Heart right ventricle (tissue), 16 donors: ENCODE measurements at regions not wholly inside any gene's neighbourhood (a gene's known extent, or its start where the extent isn't known, plus 50 kb on each side); places are given as distances from the start of the nearest gene placed in this dataset.

ENCODE experiments used
- ATAC-seq, 8 donors: fragments of 200-7000 bp; cut with Tn5 transposase; one replicate each; pipeline ENCODE4 v1.9.1; 2020; ENCODE audit warnings: mild to moderate bottlenecking in 8 of 8, moderate library complexity in 8 of 8, moderate number of reproducible peaks in 1 of 8
- DNase-seq, 2 donors: peaks; one replicate each; pipeline ENCODE4 v3.0.0-alpha.2; 2020
- H3K27ac ChIP-seq, 10 donors: fragments of 200-600 bp; sonication (generic) in 2 of 10; one replicate each; pipeline versions ENCODE4 v1.5.0 to v1.8.0; 2020 to 2022; ENCODE audit warnings: mild to moderate bottlenecking in 3 of 10
- H3K27me3 ChIP-seq, 7 donors: fragments of 200-600 bp; one replicate each; pipeline ENCODE4 v1.8.0; 2021 to 2022; ENCODE audit warnings: mild to moderate bottlenecking in 2 of 7
- H3K36me3 ChIP-seq, 9 donors: fragments of 200-600 bp; sonication (generic) in 1 of 9; one replicate each; pipeline versions ENCODE4 v1.5.0 to v1.8.0; 2020 to 2022; ENCODE audit warnings: mild to moderate bottlenecking in 2 of 9
- H3K4me1 ChIP-seq, 9 donors: fragments of 200-600 bp; sonication (generic) in 1 of 9; one replicate each; pipeline versions ENCODE4 v1.5.0 to v1.8.0; 2020 to 2022; ENCODE audit warnings: mild to moderate bottlenecking in 4 of 9
- H3K4me3 ChIP-seq, 10 donors: fragments of 200-600 bp; sonication (generic) in 2 of 10; one replicate each; pipeline versions ENCODE4 v1.5.0 to v1.8.0; 2020 to 2022; ENCODE audit warnings: mild to moderate bottlenecking in 7 of 10, moderate library complexity in 2 of 10
- H3K9me3 ChIP-seq, 11 donors: fragments of 200-600 bp in 10 of 11; sonication (generic) in 2 of 11; one replicate each; pipeline versions ENCODE4 v1.5.0 to v1.8.0; 2013 to 2022; ENCODE audit warnings: mild to moderate bottlenecking in 2 of 11, control low read depth in 1 of 11, moderate library complexity in 1 of 11
- WGBS, 2 donors: extraction: QIAGEN DNeasy Blood & Tissue Kit; methylation state at CpG; one replicate each; pipeline ENCODE4 v1.1.7; 2013; ENCODE audit warnings: inconsistent platforms in 1 of 2; 5-methylcytosine and 5-hydroxymethylcytosine counted together
- intact Hi-C, 10 donors: fragments of 100-400 bp; cut with DNase I; formaldehyde crosslinking; loops; one replicate each; pipeline versions ENCODE4 v1.11.1 to v1.14.2; 2022
- TF ChIP-seq, protein P1 (sequence below), 9 donors: fragments of 200-600 bp; sonication (generic) in 2 of 9; IDR thresholded peaks; one replicate each; pipeline versions ENCODE4 v1.5.0 to v1.8.0; 2021 to 2022; ENCODE audit warnings: antibody characterized with exemption in 9 of 9, mild to moderate bottlenecking in 5 of 9, moderate library complexity in 1 of 9
- donor health status: Arrhythmogenic right ventricular cardiomyopathy.
- donor health status: ischemic (EF 13 %, LVEDD 7.1; RV severe dilation, severe dysfunction).
- donor health status: healthy with polysubstance abuse.
- donor health status: DM: no; HTN: yes; CAD: no.
- donor health status: DM: no; HTN: no; CAD: no.
- donor health status: ischemic (EF 25% LVEDD 6.9; RV normal size, moderate dysfunction).
- donor health status: ischemic (EF 25% LVEDD 5.7; RV mildly dilated, moderate dysfunction).
- donor health status: healthy.
- donor health status: DM: yes; HTN: yes; CAD: no.
- donor health status: Ischemic cardiomyopathy.
- donor health status: ischemic (EF 35%, LVEDD 5.7; RV mildly dilated, moderate dysfunction).
- donor health status: nonischemic (EF 11% LVEDD 7.7; RV severe dilation, severe dysfunction).
- donor health status: DM: yes; HTN: yes; CAD: no.
- donor health status: PGD.
- donor health status: ischemic (EF 29% LVEDD 5.4; RV normal size, mild dysfunction).
- donor health status: nonischemic (EF 23%, LVEDD 6.1; RV moderate dilation, normal function).

DNA sequence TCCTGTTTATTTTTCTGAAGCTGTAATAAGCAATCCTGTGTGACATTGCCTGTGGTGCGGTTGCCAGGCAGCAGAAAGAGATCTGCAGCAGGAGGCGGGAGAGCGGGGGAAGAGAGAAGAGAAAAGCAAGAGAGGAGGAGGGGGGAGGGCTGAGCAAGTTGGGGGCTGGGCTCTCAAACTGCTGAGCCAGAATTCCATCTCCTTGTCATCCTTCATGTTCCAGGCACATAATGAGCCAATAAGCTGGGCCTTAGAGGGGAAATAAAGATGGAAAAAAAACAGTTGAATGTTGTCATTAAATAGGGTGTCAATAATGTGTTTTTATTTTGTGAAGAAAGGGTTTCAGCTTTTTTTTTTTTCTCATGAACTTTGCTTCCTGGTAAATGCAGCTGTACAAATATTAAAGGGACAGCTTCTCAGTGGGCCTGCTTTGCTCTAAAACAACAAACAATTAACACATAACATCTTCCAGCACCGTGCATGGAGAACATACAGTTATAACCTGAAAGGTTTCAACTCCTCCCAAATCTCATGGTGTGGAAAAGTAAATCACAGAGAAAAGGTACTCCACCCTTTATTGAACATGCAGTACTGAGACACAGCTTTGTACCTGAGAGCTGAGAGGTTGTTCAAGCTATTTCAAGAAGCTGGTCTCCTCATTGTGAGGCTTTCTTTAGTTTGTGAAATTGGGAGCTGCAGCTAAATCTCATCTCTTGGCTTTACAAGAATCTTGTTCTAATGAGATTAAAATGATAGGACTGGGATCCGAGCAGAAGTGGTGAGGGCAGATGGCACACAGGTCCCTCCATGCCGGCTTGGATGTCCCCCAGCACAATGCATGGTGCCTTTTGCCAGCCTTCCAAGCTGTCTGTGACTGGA is 451.1 kb upstream of the KCNMB2 start:
- Histone ChIP-seq H3K27me3 (no peaks in the 10 kb centered on the region), H3K4me1 (peaks cover 8 to 62% (median 32%) of the 10 kb centered on the region in 9 donors), H3K4me3 (no peak overlapping the region), H3K27ac (peak overlapping the region; percentile 43 to 82 (median 69)), H3K36me3 (no peaks in the 10 kb centered on the region), H3K9me3 (no peaks in the 10 kb centered on the region)
- DNase-seq (peak; percentile 77 to 89), ATAC-seq (peak; percentile 94 to 98 (median 96))
- TF ChIP-seq, protein P1, sequence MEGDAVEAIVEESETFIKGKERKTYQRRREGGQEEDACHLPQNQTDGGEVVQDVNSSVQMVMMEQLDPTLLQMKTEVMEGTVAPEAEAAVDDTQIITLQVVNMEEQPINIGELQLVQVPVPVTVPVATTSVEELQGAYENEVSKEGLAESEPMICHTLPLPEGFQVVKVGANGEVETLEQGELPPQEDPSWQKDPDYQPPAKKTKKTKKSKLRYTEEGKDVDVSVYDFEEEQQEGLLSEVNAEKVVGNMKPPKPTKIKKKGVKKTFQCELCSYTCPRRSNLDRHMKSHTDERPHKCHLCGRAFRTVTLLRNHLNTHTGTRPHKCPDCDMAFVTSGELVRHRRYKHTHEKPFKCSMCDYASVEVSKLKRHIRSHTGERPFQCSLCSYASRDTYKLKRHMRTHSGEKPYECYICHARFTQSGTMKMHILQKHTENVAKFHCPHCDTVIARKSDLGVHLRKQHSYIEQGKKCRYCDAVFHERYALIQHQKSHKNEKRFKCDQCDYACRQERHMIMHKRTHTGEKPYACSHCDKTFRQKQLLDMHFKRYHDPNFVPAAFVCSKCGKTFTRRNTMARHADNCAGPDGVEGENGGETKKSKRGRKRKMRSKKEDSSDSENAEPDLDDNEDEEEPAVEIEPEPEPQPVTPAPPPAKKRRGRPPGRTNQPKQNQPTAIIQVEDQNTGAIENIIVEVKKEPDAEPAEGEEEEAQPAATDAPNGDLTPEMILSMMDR (IDR thresholded peaks at IDR 0.05) = no peak
- 26 to 30% methylated on average over 6 of the region's 6 CpGs for WGBS, 2 donors
- intact Hi-C loops = loop anchor here in 3 of 10 donors (2.0 to 10.0 kb wide), 5 partner anchors 80 to 363 kb away; no protein-coding TSS in a partner anchor

DNA sequence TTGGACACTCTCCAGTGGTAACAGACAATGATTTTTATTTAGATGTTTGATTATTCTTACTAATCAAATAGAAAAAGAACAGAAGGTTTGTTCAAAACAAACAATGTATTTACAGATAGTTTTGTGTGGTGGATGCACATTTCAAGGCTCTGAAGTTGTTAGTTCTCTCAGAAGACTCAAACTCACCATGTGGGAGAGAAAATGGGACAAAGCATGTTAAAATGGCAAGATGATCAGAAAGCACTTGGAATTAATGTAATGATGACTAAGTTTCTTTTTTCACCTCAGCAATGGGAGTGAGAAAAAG is 450.5 kb upstream of the KCNMB2 start:
- TF ChIP-seq, protein P1 (IDR thresholded peaks at IDR 0.05) = no peak
- H3K9me3 ChIP-seq = no peaks in the 10 kb centered on the region

DNA sequence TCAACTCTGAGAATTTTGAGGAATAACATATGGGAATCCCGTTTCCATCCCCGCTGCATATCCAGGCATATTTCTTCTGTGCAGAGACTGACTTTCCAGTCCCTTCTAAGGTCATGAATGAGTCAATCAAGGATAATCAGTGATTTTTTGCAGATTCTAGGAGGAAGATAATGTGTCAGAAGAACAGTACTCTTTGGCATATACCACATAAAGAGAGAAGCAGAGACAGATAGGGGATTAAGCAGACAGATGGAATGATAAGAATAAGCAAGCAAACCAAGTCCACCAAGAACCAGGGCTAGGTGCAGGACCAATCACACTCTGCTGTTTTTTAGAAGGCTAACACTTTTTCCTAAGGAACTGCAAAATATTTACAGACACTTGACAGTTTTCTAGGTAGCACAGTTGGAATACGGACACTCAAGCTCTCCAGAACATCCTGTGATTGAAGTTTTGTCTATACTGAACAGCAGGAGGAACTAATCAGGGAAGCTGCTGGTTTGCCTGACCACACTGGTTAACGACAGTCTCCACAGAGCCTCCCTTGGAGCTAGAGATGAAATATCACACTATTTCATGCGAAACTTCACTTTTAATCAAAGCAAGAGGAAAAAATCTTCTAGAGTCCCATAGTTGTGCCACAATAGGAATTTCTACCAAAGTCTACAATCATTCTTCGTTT is 450.0 kb upstream of the KCNMB2 start:
- 87 to 88% methylated on average over 6 of the region's 6 CpGs for WGBS, 2 donors
- intact Hi-C loops = loop anchor here in 2 of 10 donors (10.0 kb wide), 3 partner anchors 79 to 239 kb away; no protein-coding TSS in a partner anchor
- Histone ChIP-seq H3K9me3 (no peaks in the 10 kb centered on the region), H3K27me3 (no peaks in the 10 kb centered on the region), H3K4me3 (no peak overlapping the region), H3K36me3 (no peaks in the 10 kb centered on the region), H3K27ac (peak overlapping the region in 7 of 10 donors; percentile 59 to 82 (median 72)), H3K4me1 (peaks cover 8 to 55% (median 32%) of the 10 kb centered on the region in 9 donors)
- DNase-seq (no peak), ATAC-seq (no peak)
- TF ChIP-seq, protein P1 (IDR thresholded peaks at IDR 0.05) = no peak

More for the DNA sequence above, 450.5 kb upstream of the KCNMB2 start:
- H3K27me3 ChIP-seq = no peaks in the 10 kb centered on the region
- H3K27ac ChIP-seq = peak overlapping the region in 9 of 10 donors; percentile 43 to 82 (median 69)
- intact Hi-C loops = loop anchor here in 3 of 10 donors (2.0 to 10.0 kb wide), 4 partner anchors 79 to 239 kb away; no protein-coding TSS in a partner anchor
- no peak overlapping the region for H3K4me3 ChIP-seq
- ATAC-seq (no peak), DNase-seq (no peak)
- H3K4me1 ChIP-seq = peaks cover 8 to 56% (median 32%) of the 10 kb centered on the region in 9 donors
- H3K36me3 ChIP-seq = no peaks in the 10 kb centered on the region

DNA sequence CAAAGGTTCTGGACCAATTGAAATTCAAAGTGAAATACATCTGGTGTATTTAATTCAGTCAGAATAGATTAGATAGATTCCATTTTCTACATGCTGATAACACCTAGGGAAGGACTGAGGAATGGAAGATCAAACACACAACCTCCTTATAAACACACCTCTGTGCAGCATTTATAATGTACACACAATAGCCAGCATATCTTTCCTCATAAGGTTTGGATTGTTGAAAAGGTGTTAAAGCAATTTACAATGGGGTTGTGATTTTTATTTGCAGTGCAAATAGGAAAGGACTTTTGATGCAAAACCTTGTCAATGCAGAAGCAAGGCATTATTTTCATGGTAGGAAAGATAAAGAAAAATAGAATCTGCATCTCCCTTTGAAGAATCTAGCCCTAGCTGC is 448.9 kb upstream of the KCNMB2 start:
- TF ChIP-seq, protein P1 (IDR thresholded peaks at IDR 0.05) = no peak
- peaks cover 0 to 8% (median 0%) of the 10 kb centered on the region in 11 donors for H3K9me3 ChIP-seq
- H3K4me3 ChIP-seq = no peak overlapping the region
- H3K4me1 ChIP-seq = peaks cover 8 to 55% (median 32%) of the 10 kb centered on the region in 9 donors
- H3K27ac ChIP-seq = peak overlapping the region in 2 of 10 donors; percentile 69 to 82
- no peak for DNase-seq
- no peak for ATAC-seq
- no peaks in the 10 kb centered on the region for H3K27me3 ChIP-seq
- intact Hi-C loops = loop anchor here in 2 of 10 donors (10.0 kb wide), 3 partner anchors 77 to 237 kb away; no protein-coding TSS in a partner anchor
- H3K36me3 ChIP-seq = no peaks in the 10 kb centered on the region
